ENCODE measurements at regions not wholly inside any gene's neighbourhood (a gene's known extent, or its start where the extent isn't known, plus 50 kb on each side); places are given as distances from the start of the nearest gene placed in this dataset.

- Histone ChIP-seq H3K4me3 (replicated peaks; ENCODE audit: low read depth, low read length) (no peak overlapping the region), H3K36me3 (ENCODE audit: control insufficient read depth, insufficient read depth, low read length) (no peaks in the 10 kb centered on the region), H3K27me3 (replicated peaks; ENCODE audit: control insufficient read depth, insufficient read depth, low read length) (no peaks in the 10 kb centered on the region; the same call in none of the 2 replicates)
- no peak for DNase-seq (ENCODE audit: extremely low read depth, insufficient read length)
- TF ChIP-seq CTCF (IDR thresholded peaks at IDR 0.05; ENCODE audit: insufficient read depth, low read length, poor library complexity, severe bottlenecking), result no peak
Measured at GRCh38 chr18:47587587-47587986, 336.1 kb upstream of the SKOR2 start.

GRCh38 chr18:47586418-47587070 is 335.1 kb upstream of the SKOR2 start:
- Histone ChIP-seq H3K27me3 (replicated peaks; ENCODE audit: control insufficient read depth, insufficient read depth, low read length) (no peaks in the 10 kb centered on the region; the same call in none of the 2 replicates), H3K36me3 (ENCODE audit: control insufficient read depth, insufficient read depth, low read length) (no peaks in the 10 kb centered on the region), H3K4me3 (replicated peaks; ENCODE audit: low read depth, low read length) (no peak overlapping the region)
- DNase-seq (ENCODE audit: extremely low read depth, insufficient read length), result no peak
- TF ChIP-seq CTCF (IDR thresholded peaks at IDR 0.05; ENCODE audit: insufficient read depth, low read length, poor library complexity, severe bottlenecking), result no peak

- Histone ChIP-seq H3K27me3 (replicated peaks; ENCODE audit: control insufficient read depth, insufficient read depth, low read length) (no peaks in the 10 kb centered on the region; the same call in 1 of the 2 replicates), H3K4me3 (replicated peaks; ENCODE audit: low read depth, low read length) (no peak overlapping the region), H3K36me3 (ENCODE audit: control insufficient read depth, insufficient read depth, low read length) (no peaks in the 10 kb centered on the region)
- no peak for DNase-seq (ENCODE audit: extremely low read depth, insufficient read length)
- TF ChIP-seq CTCF (IDR thresholded peaks at IDR 0.05; ENCODE audit: insufficient read depth, low read length, poor library complexity, severe bottlenecking), result no peak
Measured at GRCh38 chr18:47585914-47586313, 334.5 kb upstream of the SKOR2 start.

- no peaks in the 10 kb centered on the region for H3K36me3 ChIP-seq (ENCODE audit: control insufficient read depth, insufficient read depth, low read length)
- TF ChIP-seq CTCF (IDR thresholded peaks at IDR 0.05; ENCODE audit: insufficient read depth, low read length, poor library complexity, severe bottlenecking), result no peak
- DNase-seq (ENCODE audit: extremely low read depth, insufficient read length), result no peak
Measured at GRCh38 chr18:47585136-47585535, 333.7 kb upstream of the SKOR2 start.

GRCh38 chr18:47582093-47582492 is 330.6 kb upstream of the SKOR2 start:
- Histone ChIP-seq H3K27me3 (replicated peaks; ENCODE audit: control insufficient read depth, insufficient read depth, low read length) (no peaks in the 10 kb centered on the region; the same call in 1 of the 2 replicates), H3K36me3 (ENCODE audit: control insufficient read depth, insufficient read depth, low read length) (no peaks in the 10 kb centered on the region)
- no peak for TF ChIP-seq CTCF (IDR thresholded peaks at IDR 0.05; ENCODE audit: insufficient read depth, low read length, poor library complexity, severe bottlenecking)

More at GRCh38 chr18:47585136-47585535, 333.7 kb upstream of the SKOR2 start:
- no peak overlapping the region for H3K4me3 ChIP-seq (replicated peaks; ENCODE audit: low read depth, low read length)
- H3K27me3 ChIP-seq (replicated peaks; ENCODE audit: control insufficient read depth, insufficient read depth, low read length), result no peaks in the 10 kb centered on the region; the same call in 1 of the 2 replicates

More at GRCh38 chr18:47582093-47582492, 330.6 kb upstream of the SKOR2 start:
- H3K4me3 ChIP-seq (replicated peaks; ENCODE audit: low read depth, low read length), result no peak overlapping the region
- no peak for DNase-seq (ENCODE audit: extremely low read depth, insufficient read length)
